ENCODE measurements at regions not wholly inside any gene's neighbourhood (a gene's known extent, or its start where the extent isn't known, plus 50 kb on each side); places are given as distances from the start of the nearest gene placed in this dataset.

- DNase-seq = no peak
Measured at GRCh38 chr14:26856876-26857518, 259.2 kb upstream of the NOVA1 start.

- no peak for DNase-seq
Measured at GRCh38 chr14:26859483-26859882, 261.6 kb upstream of the NOVA1 start.

GRCh38 chr14:26860111-26860510, 262.3 kb upstream of the NOVA1 start:
- DNase-seq = no peak

- peak; percentile 67 for DNase-seq
Measured at GRCh38 chr14:26863736-26864135, 265.9 kb upstream of the NOVA1 start.

GRCh38 chr14:26866721-26867120, 268.9 kb upstream of the NOVA1 start:
- DNase-seq = no peak

- DNase-seq = no peak
Measured at GRCh38 chr14:26867171-26867757, 269.4 kb upstream of the NOVA1 start.

- no peak for DNase-seq
Measured at GRCh38 chr14:26870096-26870495, 272.3 kb upstream of the NOVA1 start.

GRCh38 chr14:26870722-26871617, 273.1 kb upstream of the NOVA1 start:
- DNase-seq = no peak

GRCh38 chr14:26872515-26873361, 274.9 kb upstream of the NOVA1 start:
- DNase-seq = peak; percentile 3

- no peak for DNase-seq
Measured at GRCh38 chr14:26873362-26873960, 275.6 kb upstream of the NOVA1 start.

- DNase-seq = no peak
Measured at GRCh38 chr14:26887847-26888246, 290.0 kb upstream of the NOVA1 start.

- DNase-seq = no peak
Measured at GRCh38 chr14:26888592-26888991, 290.8 kb upstream of the NOVA1 start.

GRCh38 chr14:26896447-26896846, 298.6 kb upstream of the NOVA1 start:
- peak; percentile 54 for DNase-seq

- no peak for DNase-seq
Measured at GRCh38 chr14:26897196-26897595, 299.4 kb upstream of the NOVA1 start.

GRCh38 chr14:26905229-26905628, 307.4 kb upstream of the NOVA1 start:
- DNase-seq = no peak

GRCh38 chr14:26913786-26914185, 316.0 kb upstream of the NOVA1 start:
- DNase-seq = no peak

- peak; percentile 45 for DNase-seq
Measured at GRCh38 chr14:26917086-26917485, 319.3 kb upstream of the NOVA1 start.

GRCh38 chr14:26925876-26926584, 328.2 kb upstream of the NOVA1 start:
- DNase-seq = peak; percentile 22

GRCh38 chr14:26926585-26926984, 328.8 kb upstream of the NOVA1 start:
- no peak for DNase-seq

GRCh38 chr14:26928019-26928418, 330.2 kb upstream of the NOVA1 start:
- DNase-seq = no peak

- DNase-seq = no peak
Measured at GRCh38 chr14:26929361-26929760, 331.5 kb upstream of the NOVA1 start.

- DNase-seq = no peak
Measured at GRCh38 chr14:26930576-26930975, 332.7 kb upstream of the NOVA1 start.

Data from fibroblast of skin of right biceps (primary cell).